Liver (tissue), 8 donors: ENCODE measurements at regions not wholly inside any gene's neighbourhood (a gene's known extent, or its start where the extent isn't known, plus 50 kb on each side); places are given as distances from the start of the nearest gene placed in this dataset.

Experiments
- DNase-seq: peaks from one replicate; pipeline ENCODE4 v3.0.0-alpha.2; 2017; ENCODE audit warnings: low spot score
- H3K27ac ChIP-seq, 2 donors: one replicate each; pipeline ENCODE4 v1.7.0; 2013; ENCODE audit warnings: inconsistent platforms in 2 of 2, low read length in 2 of 2, control low read depth in 1 of 2, low read depth in 1 of 2, mild to moderate bottlenecking in 1 of 2
- H3K27me3 ChIP-seq, 4 donors: one replicate each; pipeline versions ENCODE4 v1.6.1 to v1.7.0; 2013; ENCODE audit warnings: low read length in 3 of 4, inconsistent platforms in 1 of 4, mild to moderate bottlenecking in 1 of 4, moderate library complexity in 1 of 4; ENCODE audit not compliant: control insufficient read depth in 4 of 4, insufficient read depth in 4 of 4
- H3K36me3 ChIP-seq, 4 donors: one replicate each; pipeline versions ENCODE4 v1.6.1 to v1.7.0; 2013; ENCODE audit warnings: low read length in 3 of 4, mild to moderate bottlenecking in 3 of 4, low read depth in 1 of 4, moderate library complexity in 1 of 4; ENCODE audit not compliant: control insufficient read depth in 4 of 4, insufficient read depth in 3 of 4
- H3K4me1 ChIP-seq, 4 donors: one replicate each; pipeline versions ENCODE4 v1.6.1 to v1.7.0; 2013; ENCODE audit warnings: low read length in 3 of 4, mild to moderate bottlenecking in 3 of 4, moderate library complexity in 1 of 4; ENCODE audit not compliant: control insufficient read depth in 4 of 4, insufficient read depth in 4 of 4
- H3K4me3 ChIP-seq, 3 donors: one replicate each; pipeline versions ENCODE4 v1.6.1 to v1.7.0; 2013; ENCODE audit warnings: low read length in 3 of 3, control low read depth in 1 of 3, low read depth in 1 of 3, mild to moderate bottlenecking in 1 of 3
- H3K9ac ChIP-seq, 2 donors: one replicate each; pipeline ENCODE4 v1.7.0; 2013; ENCODE audit warnings: low read length in 2 of 2, mild to moderate bottlenecking in 2 of 2, moderate library complexity in 2 of 2, control low read depth in 1 of 2, low read depth in 1 of 2
- H3K9me3 ChIP-seq, 4 donors: one replicate each; pipeline versions ENCODE4 v1.6.1 to v1.7.0; 2013; ENCODE audit warnings: low read length in 3 of 4; ENCODE audit not compliant: control insufficient read depth in 4 of 4
- FOXA2 ChIP-seq: IDR thresholded peaks from 2 replicates; pipeline ENCODE4 v1.6.1; 2016; ENCODE audit warnings: antibody characterized with exemption
- GABPA ChIP-seq, 2 donors: IDR thresholded peaks in 1 of 2; conservative IDR thresholded peaks in 1 of 2; 2 replicates each; pipeline ENCODE4 v1.6.1; 2016; ENCODE audit warnings: antibody characterized with exemption in 2 of 2, mild to moderate bottlenecking in 1 of 2, moderate library complexity in 1 of 2
- HNF4A ChIP-seq, 2 donors: conservative IDR thresholded peaks; 2 replicates each; pipeline ENCODE4 v1.6.1; 2016; ENCODE audit warnings: antibody characterized with exemption in 2 of 2, mild to moderate bottlenecking in 2 of 2
- HNF4G ChIP-seq: IDR thresholded peaks from 2 replicates; pipeline ENCODE4 v1.6.1; 2016; ENCODE audit warnings: antibody characterized with exemption
- JUND ChIP-seq, 2 donors: IDR thresholded peaks; 2 replicates each; pipeline ENCODE4 v1.6.1; 2016; ENCODE audit warnings: antibody characterized with exemption in 2 of 2
- NR2F2 ChIP-seq: IDR thresholded peaks from 2 replicates; pipeline ENCODE4 v1.6.1; 2016; ENCODE audit warnings: antibody characterized with exemption
- RAD21 ChIP-seq, 2 donors: IDR thresholded peaks; 2 replicates each; pipeline ENCODE4 v1.6.1; 2016; ENCODE audit warnings: antibody characterized with exemption in 2 of 2, mild to moderate bottlenecking in 2 of 2
- RXRA ChIP-seq, 2 donors: IDR thresholded peaks; 2 replicates each; pipeline ENCODE4 v1.6.1; 2017 to 2018; ENCODE audit warnings: antibody characterized with exemption in 2 of 2, mild to moderate bottlenecking in 1 of 2
- SP1 ChIP-seq: IDR thresholded peaks from 2 replicates; pipeline ENCODE4 v1.6.1; 2018; ENCODE audit warnings: antibody characterized with exemption, mild to moderate bottlenecking
- TAF1 ChIP-seq: conservative IDR thresholded peaks from 2 replicates; pipeline ENCODE4 v1.6.1; 2016; ENCODE audit warnings: antibody characterized with exemption, mild to moderate bottlenecking
- WGBS: extraction: QIAGEN DNeasy Blood & Tissue Kit; methylation state at CpG from one replicate; pipeline ENCODE4 v1.1.7; 2013; 5-methylcytosine and 5-hydroxymethylcytosine counted together
- TF ChIP-seq, protein P1 (sequence below): IDR thresholded peaks from 2 replicates; pipeline ENCODE4 v1.6.1; 2016; ENCODE audit warnings: antibody characterized with exemption
- TF ChIP-seq, protein P2 (sequence below): IDR thresholded peaks from 2 replicates; pipeline ENCODE4 v1.6.1; 2016; ENCODE audit warnings: antibody characterized with exemption
- TF ChIP-seq, protein P3 (sequence below): fragments of 150-350 bp; IDR thresholded peaks from 2 replicates; pipeline ENCODE4 v1.5.1; 2017; ENCODE audit warnings: improper control_type of control experiment, low read depth, low read length; ENCODE audit not compliant: missing input control
- TF ChIP-seq, protein P4 (sequence below): IDR thresholded peaks from 2 replicates; pipeline ENCODE4 v1.6.1; 2016; ENCODE audit warnings: antibody characterized with exemption
- donor health status: healthy.
- donor health status: healthy.
- donor health status: healthy.
- donor health status: healthy.
- donor health status: healthy.

DNA sequence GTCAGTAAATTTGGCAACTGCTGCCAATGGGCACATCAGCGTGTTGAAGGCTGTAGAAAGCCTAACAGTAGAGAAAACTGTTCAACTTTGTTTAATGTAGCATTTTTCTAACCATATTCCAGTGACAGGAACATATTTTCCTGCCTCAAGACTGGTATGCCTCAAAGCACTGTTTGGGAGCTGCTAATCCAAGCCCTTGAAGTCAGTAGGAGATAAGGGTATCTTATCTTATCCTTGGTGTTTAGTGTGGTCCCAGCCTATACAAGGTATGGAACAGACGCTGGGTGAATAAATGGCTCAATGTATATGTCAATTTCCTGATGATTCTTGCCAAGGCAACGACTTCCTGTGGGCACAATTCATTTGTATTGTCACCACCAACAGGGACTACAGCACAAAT is 97.5 kb upstream of the CREB5 start:
- Histone ChIP-seq H3K4me3 (no peak overlapping the region), H3K4me1 (no peaks in the 10 kb centered on the region), H3K27me3 (peaks cover 0 to 22% (median 5%) of the 10 kb centered on the region in 4 donors), H3K9ac (no peak overlapping the region), H3K9me3 (no peaks in the 10 kb centered on the region), H3K36me3 (no peaks in the 10 kb centered on the region), H3K27ac (no peak overlapping the region)
- DNase-seq, result no peak
- TF ChIP-seq TAF1 (no peak), RAD21 (IDR thresholded peaks at IDR 0.05) (no peak), HNF4G (no peak), JUND (IDR thresholded peaks at IDR 0.05) (no peak), RXRA (IDR thresholded peaks at IDR 0.05) (no peak), NR2F2 (no peak), HNF4A (conservative IDR thresholded peaks at IDR 0.05) (no peak), GABPA (IDR thresholded peaks at IDR 0.05 in 1 of 2, conservative IDR thresholded peaks at IDR 0.05 in 1 of 2) (no peak)
- TF ChIP-seq, protein P1, sequence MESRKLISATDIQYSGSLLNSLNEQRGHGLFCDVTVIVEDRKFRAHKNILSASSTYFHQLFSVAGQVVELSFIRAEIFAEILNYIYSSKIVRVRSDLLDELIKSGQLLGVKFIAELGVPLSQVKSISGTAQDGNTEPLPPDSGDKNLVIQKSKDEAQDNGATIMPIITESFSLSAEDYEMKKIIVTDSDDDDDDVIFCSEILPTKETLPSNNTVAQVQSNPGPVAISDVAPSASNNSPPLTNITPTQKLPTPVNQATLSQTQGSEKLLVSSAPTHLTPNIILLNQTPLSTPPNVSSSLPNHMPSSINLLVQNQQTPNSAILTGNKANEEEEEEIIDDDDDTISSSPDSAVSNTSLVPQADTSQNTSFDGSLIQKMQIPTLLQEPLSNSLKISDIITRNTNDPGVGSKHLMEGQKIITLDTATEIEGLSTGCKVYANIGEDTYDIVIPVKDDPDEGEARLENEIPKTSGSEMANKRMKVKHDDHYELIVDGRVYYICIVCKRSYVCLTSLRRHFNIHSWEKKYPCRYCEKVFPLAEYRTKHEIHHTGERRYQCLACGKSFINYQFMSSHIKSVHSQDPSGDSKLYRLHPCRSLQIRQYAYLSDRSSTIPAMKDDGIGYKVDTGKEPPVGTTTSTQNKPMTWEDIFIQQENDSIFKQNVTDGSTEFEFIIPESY, result no peak
- TF ChIP-seq, protein P2, sequence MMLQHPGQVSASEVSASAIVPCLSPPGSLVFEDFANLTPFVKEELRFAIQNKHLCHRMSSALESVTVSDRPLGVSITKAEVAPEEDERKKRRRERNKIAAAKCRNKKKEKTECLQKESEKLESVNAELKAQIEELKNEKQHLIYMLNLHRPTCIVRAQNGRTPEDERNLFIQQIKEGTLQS, result no peak
- 46% methylated on average over 3 of the region's 3 CpGs for WGBS

DNA sequence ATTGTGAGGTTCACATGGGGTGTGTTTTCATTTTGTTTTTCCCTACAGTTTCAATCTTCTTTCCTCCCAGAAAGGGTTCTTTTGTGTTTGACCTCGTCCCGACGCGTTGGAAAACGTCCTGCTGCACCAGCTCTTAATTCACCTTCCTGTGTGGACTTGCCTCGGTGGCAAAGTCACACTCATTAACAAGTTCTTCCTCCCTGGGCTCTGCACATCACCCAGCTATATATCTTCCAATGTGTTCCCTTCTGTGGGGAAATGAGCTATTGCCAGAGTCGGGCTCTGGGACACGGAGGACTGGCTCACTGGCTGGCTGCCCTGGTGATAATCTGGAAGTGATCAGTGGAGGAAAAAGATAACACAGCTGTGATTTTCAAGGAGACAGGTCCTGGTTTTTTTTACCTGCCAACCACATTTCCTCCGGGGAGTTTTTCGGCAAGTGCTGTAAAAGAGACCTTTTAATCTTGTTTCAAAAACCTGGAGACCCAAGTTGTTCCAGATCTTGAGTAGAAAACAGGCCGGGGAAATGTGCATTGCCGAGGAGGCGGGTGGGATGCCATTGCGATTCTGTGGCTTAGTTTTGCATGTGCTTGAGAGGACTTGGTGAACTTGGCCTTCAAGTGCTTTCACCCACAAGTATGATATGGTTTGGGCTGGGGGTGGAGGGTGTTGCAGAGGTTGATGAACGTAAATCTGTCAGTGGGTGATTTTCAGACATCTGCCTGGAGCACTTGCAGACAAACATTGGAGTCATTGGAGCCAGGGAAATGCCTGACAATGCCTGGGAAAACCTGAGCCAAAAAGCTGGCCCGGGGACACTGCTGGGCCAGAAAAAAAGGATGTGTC is 96.5 kb upstream of the CREB5 start:
- no peaks in the 10 kb centered on the region for H3K9me3 ChIP-seq
- DNase-seq, result no peak

More for the DNA sequence above, 96.5 kb upstream of the CREB5 start:
- 57% methylated on average over 16 of the region's 16 CpGs for WGBS
- TF ChIP-seq, protein P1, result no peak
- TF ChIP-seq RXRA (IDR thresholded peaks at IDR 0.05), result no peak
- no peak for TF ChIP-seq RAD21 (IDR thresholded peaks at IDR 0.05)
- no peak for TF ChIP-seq JUND (IDR thresholded peaks at IDR 0.05)
- TF ChIP-seq, protein P3, sequence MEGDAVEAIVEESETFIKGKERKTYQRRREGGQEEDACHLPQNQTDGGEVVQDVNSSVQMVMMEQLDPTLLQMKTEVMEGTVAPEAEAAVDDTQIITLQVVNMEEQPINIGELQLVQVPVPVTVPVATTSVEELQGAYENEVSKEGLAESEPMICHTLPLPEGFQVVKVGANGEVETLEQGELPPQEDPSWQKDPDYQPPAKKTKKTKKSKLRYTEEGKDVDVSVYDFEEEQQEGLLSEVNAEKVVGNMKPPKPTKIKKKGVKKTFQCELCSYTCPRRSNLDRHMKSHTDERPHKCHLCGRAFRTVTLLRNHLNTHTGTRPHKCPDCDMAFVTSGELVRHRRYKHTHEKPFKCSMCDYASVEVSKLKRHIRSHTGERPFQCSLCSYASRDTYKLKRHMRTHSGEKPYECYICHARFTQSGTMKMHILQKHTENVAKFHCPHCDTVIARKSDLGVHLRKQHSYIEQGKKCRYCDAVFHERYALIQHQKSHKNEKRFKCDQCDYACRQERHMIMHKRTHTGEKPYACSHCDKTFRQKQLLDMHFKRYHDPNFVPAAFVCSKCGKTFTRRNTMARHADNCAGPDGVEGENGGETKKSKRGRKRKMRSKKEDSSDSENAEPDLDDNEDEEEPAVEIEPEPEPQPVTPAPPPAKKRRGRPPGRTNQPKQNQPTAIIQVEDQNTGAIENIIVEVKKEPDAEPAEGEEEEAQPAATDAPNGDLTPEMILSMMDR, result no peak
- TF ChIP-seq NR2F2, result no peak
- TF ChIP-seq, protein P4, sequence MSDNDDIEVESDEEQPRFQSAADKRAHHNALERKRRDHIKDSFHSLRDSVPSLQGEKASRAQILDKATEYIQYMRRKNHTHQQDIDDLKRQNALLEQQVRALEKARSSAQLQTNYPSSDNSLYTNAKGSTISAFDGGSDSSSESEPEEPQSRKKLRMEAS, result no peak
- no peak for TF ChIP-seq HNF4G
- TF ChIP-seq FOXA2, result no peak
- no peak for TF ChIP-seq SP1
- no peaks in the 10 kb centered on the region for H3K36me3 ChIP-seq
- no peak overlapping the region for H3K9ac ChIP-seq
- H3K4me1 ChIP-seq, result no peaks in the 10 kb centered on the region
- H3K27me3 ChIP-seq, result peaks cover 0 to 22% (median 5%) of the 10 kb centered on the region in 4 donors
- H3K4me3 ChIP-seq, result no peak overlapping the region
- H3K27ac ChIP-seq, result no peak overlapping the region
